Smooth muscle cell (in vitro differentiated cells): ENCODE measurements at regions not wholly inside any gene's neighbourhood (a gene's known extent, or its start where the extent isn't known, plus 50 kb on each side); places are given as distances from the start of the nearest gene placed in this dataset.
A peak's percentile ranks its signal among the peaks of the same experiment; 100 is the strongest.

Experiments
- DNase-seq: peaks from one replicate; lab custom pipeline; 2025; ENCODE audit not compliant: unreplicated experiment; lab: John Stamatoyannopoulos, UW
- H2AFZ ChIP-seq: fragments of 200-600 bp; sonication (generic); 2 replicates; pipeline ENCODE4 v1.6.0; 2016; ENCODE audit warnings: antibody characterized with exemption, low read depth, mild to moderate bottlenecking
- H3F3A ChIP-seq: fragments of 200-600 bp; sonication (generic); 2 replicates; pipeline ENCODE4 v1.6.0; 2017; ENCODE audit warnings: antibody characterized with exemption, low read depth
- H3K27ac ChIP-seq: fragments of 200-600 bp; sonication (generic); 2 replicates; pipeline ENCODE4 v1.5.1; 2016; ENCODE audit warnings: low read depth, mild to moderate bottlenecking
- H3K27me3 ChIP-seq: fragments of 200-600 bp; sonication (generic); 2 replicates; pipeline ENCODE4 v1.6.1; 2016; ENCODE audit warnings: low read depth, mild to moderate bottlenecking
- H3K36me3 ChIP-seq: fragments of 200-600 bp; sonication (generic); 2 replicates; pipeline ENCODE4 v1.5.1; 2016; ENCODE audit warnings: low read depth
- H3K4me1 ChIP-seq: fragments of 200-600 bp; sonication (generic); 2 replicates; pipeline ENCODE4 v1.5.1; 2016; ENCODE audit warnings: low read depth
- H3K4me2 ChIP-seq: fragments of 200-600 bp; sonication (generic); 2 replicates; pipeline ENCODE4 v1.6.0; 2016; ENCODE audit warnings: mild to moderate bottlenecking
- H3K4me3 ChIP-seq: fragments of 200-600 bp; sonication (generic); 2 replicates; pipeline ENCODE4 v1.5.1; 2016; ENCODE audit warnings: mild to moderate bottlenecking
- H3K79me2 ChIP-seq: fragments of 200-600 bp; sonication (generic); 2 replicates; pipeline ENCODE4 v1.6.0; 2016; ENCODE audit warnings: low read depth, mild to moderate bottlenecking
- H3K9ac ChIP-seq: fragments of 200-600 bp; sonication (generic); 2 replicates; pipeline ENCODE4 v1.6.0; 2016; ENCODE audit warnings: low read depth
- H3K9me3 ChIP-seq: fragments of 200-600 bp; sonication (generic); replicated peaks from 2 replicates; pipeline ENCODE4 v1.5.1; 2016; ENCODE audit warnings: low read depth
- H4K20me1 ChIP-seq: fragments of 200-600 bp; sonication (generic); 2 replicates; pipeline ENCODE4 v1.6.0; 2016; ENCODE audit warnings: low read depth
- WGBS: methylation state at CpG from one replicate; pipeline ENCODE4 v1.1.7; 2016; ENCODE audit warnings: low lambda C conversion rate; 5-methylcytosine and 5-hydroxymethylcytosine counted together
- TF ChIP-seq, protein P1 (sequence below): fragments of 200-600 bp; sonication (generic); IDR thresholded peaks from 2 replicates; pipeline ENCODE4 v1.5.1; 2017; ENCODE audit warnings: borderline replicate concordance, mild to moderate bottlenecking, antibody characterized with exemption; ENCODE audit not compliant: insufficient read depth, poor library complexity, severe bottlenecking

DNA sequence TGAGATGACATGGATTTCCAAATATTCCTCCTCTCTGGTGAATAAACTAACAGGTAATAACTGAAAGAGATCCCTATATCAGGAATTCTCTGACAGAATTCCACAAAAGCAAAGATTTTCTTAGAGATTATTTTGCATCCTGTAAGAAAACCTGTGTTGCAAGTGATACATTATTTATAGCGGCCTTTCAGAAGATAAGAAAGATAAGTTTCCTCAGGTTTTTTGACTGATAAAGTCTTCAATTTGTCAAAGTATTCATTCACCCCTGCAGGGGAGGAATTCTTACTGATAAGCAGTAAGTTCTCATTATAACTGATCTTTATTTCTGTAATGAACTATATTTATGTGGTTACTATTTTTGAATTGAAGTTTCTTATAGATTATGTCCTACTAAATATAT is 554.0 kb downstream of the ARL4A start:
- Histone ChIP-seq H2AFZ (no peak overlapping the region), H3K36me3 (no peaks in the 10 kb centered on the region), H3K4me3 (no peak overlapping the region), H3K27me3 (no peaks in the 10 kb centered on the region), H3K79me2 (no peaks in the 10 kb centered on the region), H3K4me2 (no peak overlapping the region), H3K9ac (no peak overlapping the region), H3K4me1 (no peaks in the 10 kb centered on the region), H4K20me1 (no peaks in the 10 kb centered on the region), H3F3A (no peaks in the 10 kb centered on the region), H3K9me3 (no peaks in the 10 kb centered on the region), H3K27ac (no peak overlapping the region)
- 71% methylated on average over 1 of the region's 1 CpG for WGBS
- TF ChIP-seq, protein P1, sequence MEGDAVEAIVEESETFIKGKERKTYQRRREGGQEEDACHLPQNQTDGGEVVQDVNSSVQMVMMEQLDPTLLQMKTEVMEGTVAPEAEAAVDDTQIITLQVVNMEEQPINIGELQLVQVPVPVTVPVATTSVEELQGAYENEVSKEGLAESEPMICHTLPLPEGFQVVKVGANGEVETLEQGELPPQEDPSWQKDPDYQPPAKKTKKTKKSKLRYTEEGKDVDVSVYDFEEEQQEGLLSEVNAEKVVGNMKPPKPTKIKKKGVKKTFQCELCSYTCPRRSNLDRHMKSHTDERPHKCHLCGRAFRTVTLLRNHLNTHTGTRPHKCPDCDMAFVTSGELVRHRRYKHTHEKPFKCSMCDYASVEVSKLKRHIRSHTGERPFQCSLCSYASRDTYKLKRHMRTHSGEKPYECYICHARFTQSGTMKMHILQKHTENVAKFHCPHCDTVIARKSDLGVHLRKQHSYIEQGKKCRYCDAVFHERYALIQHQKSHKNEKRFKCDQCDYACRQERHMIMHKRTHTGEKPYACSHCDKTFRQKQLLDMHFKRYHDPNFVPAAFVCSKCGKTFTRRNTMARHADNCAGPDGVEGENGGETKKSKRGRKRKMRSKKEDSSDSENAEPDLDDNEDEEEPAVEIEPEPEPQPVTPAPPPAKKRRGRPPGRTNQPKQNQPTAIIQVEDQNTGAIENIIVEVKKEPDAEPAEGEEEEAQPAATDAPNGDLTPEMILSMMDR = no peak
- no peak for DNase-seq

DNA sequence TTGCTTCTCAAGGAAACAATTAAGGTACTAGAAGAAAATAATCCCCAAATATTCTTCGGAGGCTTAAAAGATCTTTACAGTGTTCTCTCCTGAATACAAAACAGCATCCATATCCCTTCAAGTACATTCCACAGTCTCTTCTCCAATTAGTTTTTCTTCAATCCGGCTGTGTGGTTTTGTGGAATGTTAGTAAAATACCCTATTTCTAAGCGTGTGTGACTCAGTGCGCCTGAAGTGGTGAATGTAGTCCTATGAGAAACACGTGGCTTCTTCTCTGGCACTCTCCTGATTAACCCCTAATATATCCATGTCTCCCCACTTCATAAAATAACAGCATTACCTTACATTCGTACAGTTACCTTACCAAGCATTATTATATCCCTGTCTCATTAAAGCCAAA is 570.2 kb downstream of the ARL4A start:
- Histone ChIP-seq H3K27me3 (no peaks in the 10 kb centered on the region), H3K4me3 (no peak overlapping the region), H2AFZ (no peak overlapping the region), H3K9ac (no peak overlapping the region), H3K36me3 (no peaks in the 10 kb centered on the region), H3K27ac (no peak overlapping the region), H4K20me1 (no peaks in the 10 kb centered on the region), H3K9me3 (no peaks in the 10 kb centered on the region), H3F3A (no peaks in the 10 kb centered on the region), H3K4me2 (peak overlapping the region; percentile 27), H3K79me2 (no peaks in the 10 kb centered on the region), H3K4me1 (no peaks in the 10 kb centered on the region)
- no peak for DNase-seq
- WGBS = 45% methylated on average over 6 of the region's 6 CpGs
- TF ChIP-seq, protein P1 = no peak

DNA sequence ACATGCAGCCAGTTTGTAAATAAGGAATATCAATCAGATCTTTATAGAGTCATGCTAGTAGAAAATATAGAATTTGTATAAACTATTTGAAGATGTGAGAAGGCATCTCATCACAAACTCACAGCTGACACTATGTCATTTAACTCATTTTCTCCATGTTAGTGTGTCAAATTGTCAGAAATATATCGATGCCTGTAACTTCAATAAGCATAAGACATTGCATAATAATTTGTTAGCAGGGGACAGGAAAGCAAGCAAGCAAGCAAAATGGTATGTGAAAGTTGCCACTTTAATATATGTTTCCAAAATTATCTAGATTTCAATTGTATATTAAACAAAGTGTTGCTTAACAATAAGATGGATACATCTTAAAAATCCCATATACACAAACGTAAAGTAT is 571.0 kb downstream of the ARL4A start:
- Histone ChIP-seq H2AFZ (no peak overlapping the region), H3K79me2 (no peaks in the 10 kb centered on the region), H3K4me1 (no peaks in the 10 kb centered on the region), H3F3A (no peaks in the 10 kb centered on the region), H3K4me2 (no peak overlapping the region), H3K27me3 (no peaks in the 10 kb centered on the region), H3K9ac (no peak overlapping the region), H3K9me3 (no peaks in the 10 kb centered on the region), H3K4me3 (no peak overlapping the region), H4K20me1 (no peaks in the 10 kb centered on the region), H3K36me3 (no peaks in the 10 kb centered on the region), H3K27ac (no peak overlapping the region)
- no peak for DNase-seq
- TF ChIP-seq, protein P1 = no peak
- WGBS = 91% methylated on average over 2 of the region's 2 CpGs

DNA sequence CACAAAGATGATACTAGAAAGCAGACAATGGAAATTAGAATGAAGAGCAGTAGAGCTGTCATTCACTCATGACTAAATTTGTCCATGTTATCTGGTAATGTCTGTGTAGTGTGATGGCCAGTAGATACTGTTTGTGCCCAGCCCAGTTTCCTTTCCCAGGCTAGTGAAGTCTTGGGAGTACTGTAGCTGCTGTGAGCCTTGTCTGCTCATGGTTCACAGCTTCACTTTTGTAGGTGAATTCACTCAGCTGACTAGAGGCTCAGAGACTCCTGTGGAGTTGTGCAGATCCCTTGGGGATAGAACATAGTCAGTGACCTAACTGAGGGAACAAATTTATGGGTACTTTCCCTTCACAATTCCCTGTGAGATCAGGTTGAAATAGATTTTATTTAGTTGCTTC is 572.5 kb downstream of the ARL4A start:
- Histone ChIP-seq H3K27ac (no peak overlapping the region), H4K20me1 (no peaks in the 10 kb centered on the region), H3K9me3 (no peaks in the 10 kb centered on the region), H3K4me1 (no peaks in the 10 kb centered on the region), H2AFZ (peak overlapping the region; percentile 7), H3K4me3 (no peak overlapping the region), H3K9ac (no peak overlapping the region), H3K27me3 (peaks cover 6% of the 10 kb centered on the region), H3K79me2 (no peaks in the 10 kb centered on the region), H3K36me3 (no peaks in the 10 kb centered on the region), H3K4me2 (no peak overlapping the region), H3F3A (no peaks in the 10 kb centered on the region)
- no peak for DNase-seq
- TF ChIP-seq, protein P1 = no peak
